ENCODE measurements at regions not wholly inside any gene's neighbourhood (a gene's known extent, or its start where the extent isn't known, plus 50 kb on each side); places are given as distances from the start of the nearest gene placed in this dataset.

- Mint-ChIP-seq H3K27me3 (ENCODE audit: insufficient read depth) (peaks cover 11% of the 10 kb centered on the region), H3K4me3 (no peak overlapping the region), H3K9me3 (no peaks in the 10 kb centered on the region), H3K36me3 (ENCODE audit: low read depth) (no peaks in the 10 kb centered on the region), H3K4me1 (ENCODE audit: low read depth) (no peaks in the 10 kb centered on the region), H3K27ac (no peak overlapping the region)
- TF ChIP-seq CTCF (IDR thresholded peaks at IDR 0.05) = no peak
- no peak for DNase-seq
Measured at GRCh38 chr5:159481751-159482150, 151.5 kb upstream of the IL12B start.

GRCh38 chr5:159486836-159487235 is 156.5 kb upstream of the IL12B start:
- Mint-ChIP-seq H3K9me3 (no peaks in the 10 kb centered on the region), H3K27ac (no peak overlapping the region), H3K4me3 (no peak overlapping the region), H3K27me3 (ENCODE audit: insufficient read depth) (peaks cover 10% of the 10 kb centered on the region), H3K4me1 (ENCODE audit: low read depth) (no peaks in the 10 kb centered on the region), H3K36me3 (ENCODE audit: low read depth) (no peaks in the 10 kb centered on the region)
- no peak for TF ChIP-seq CTCF (IDR thresholded peaks at IDR 0.05)
- no peak for DNase-seq

- DNase-seq = no peak
- Mint-ChIP-seq H3K36me3 (ENCODE audit: low read depth) (no peaks in the 10 kb centered on the region), H3K27ac (no peak overlapping the region), H3K4me3 (no peak overlapping the region), H3K27me3 (ENCODE audit: insufficient read depth) (peaks cover 8% of the 10 kb centered on the region), H3K4me1 (ENCODE audit: low read depth) (no peaks in the 10 kb centered on the region), H3K9me3 (no peaks in the 10 kb centered on the region)
- TF ChIP-seq CTCF (IDR thresholded peaks at IDR 0.05) = no peak
Measured at GRCh38 chr5:159488516-159488915, 158.2 kb upstream of the IL12B start.

- H3K27ac Mint-ChIP-seq = no peak overlapping the region
- H3K9me3 Mint-ChIP-seq = no peaks in the 10 kb centered on the region
- no peak for DNase-seq
- no peaks in the 10 kb centered on the region for H3K36me3 Mint-ChIP-seq (ENCODE audit: low read depth)
- no peaks in the 10 kb centered on the region for H3K4me1 Mint-ChIP-seq (ENCODE audit: low read depth)
- peaks cover 10% of the 10 kb centered on the region for H3K27me3 Mint-ChIP-seq (ENCODE audit: insufficient read depth)
- TF ChIP-seq CTCF (IDR thresholded peaks at IDR 0.05) = peak; percentile 9; the same call in 1 of the 2 replicates
- H3K4me3 Mint-ChIP-seq = no peak overlapping the region
Measured at GRCh38 chr5:159489779-159490178, 159.5 kb upstream of the IL12B start.

GRCh38 chr5:159490507-159490906 is 160.2 kb upstream of the IL12B start:
- Mint-ChIP-seq H3K4me3 (no peak overlapping the region), H3K4me1 (ENCODE audit: low read depth) (no peaks in the 10 kb centered on the region), H3K36me3 (ENCODE audit: low read depth) (no peaks in the 10 kb centered on the region), H3K9me3 (no peaks in the 10 kb centered on the region), H3K27ac (no peak overlapping the region), H3K27me3 (ENCODE audit: insufficient read depth) (peaks cover 8% of the 10 kb centered on the region)
- no peak for DNase-seq
- no peak for TF ChIP-seq CTCF (IDR thresholded peaks at IDR 0.05)

DNA sequence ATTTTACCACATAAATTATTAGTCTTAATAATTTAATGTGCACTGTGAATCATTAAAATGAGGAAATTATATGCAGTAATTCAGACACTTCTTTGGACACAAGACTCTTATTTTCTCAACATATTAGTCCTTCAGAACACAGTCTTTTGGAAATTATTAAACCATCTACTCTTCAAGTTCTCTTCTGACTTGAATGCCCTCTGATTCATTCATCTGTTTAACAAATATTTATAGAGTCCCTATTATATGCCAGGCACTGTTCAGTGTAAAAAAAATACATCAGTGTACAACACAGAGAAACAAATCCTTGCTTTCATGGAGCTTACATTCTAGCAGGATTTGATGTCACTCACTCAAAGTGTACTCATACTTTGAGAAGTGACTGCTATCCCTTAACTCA is 163.4 kb upstream of the IL12B start:
- no peak for TF ChIP-seq CTCF (IDR thresholded peaks at IDR 0.05)
- no peaks in the 10 kb centered on the region for H3K4me1 Mint-ChIP-seq (ENCODE audit: low read depth)

More for the DNA sequence above, 163.4 kb upstream of the IL12B start:
- Mint-ChIP-seq H3K27ac (no peak overlapping the region), H3K27me3 (ENCODE audit: insufficient read depth) (peaks cover 9% of the 10 kb centered on the region), H3K4me3 (no peak overlapping the region), H3K36me3 (ENCODE audit: low read depth) (no peaks in the 10 kb centered on the region), H3K9me3 (no peaks in the 10 kb centered on the region)
- DNase-seq = no peak

Data from HFFc6 (cell line).